Right lung (tissue), 2 donors: ENCODE measurements at regions not wholly inside any gene's neighbourhood (a gene's known extent, or its start where the extent isn't known, plus 50 kb on each side); places are given as distances from the start of the nearest gene placed in this dataset.

Source experiments
- DNase-seq, 2 donors: peaks; one replicate each; pipeline ENCODE4 v3.0.0-alpha.2; 2013

DNA sequence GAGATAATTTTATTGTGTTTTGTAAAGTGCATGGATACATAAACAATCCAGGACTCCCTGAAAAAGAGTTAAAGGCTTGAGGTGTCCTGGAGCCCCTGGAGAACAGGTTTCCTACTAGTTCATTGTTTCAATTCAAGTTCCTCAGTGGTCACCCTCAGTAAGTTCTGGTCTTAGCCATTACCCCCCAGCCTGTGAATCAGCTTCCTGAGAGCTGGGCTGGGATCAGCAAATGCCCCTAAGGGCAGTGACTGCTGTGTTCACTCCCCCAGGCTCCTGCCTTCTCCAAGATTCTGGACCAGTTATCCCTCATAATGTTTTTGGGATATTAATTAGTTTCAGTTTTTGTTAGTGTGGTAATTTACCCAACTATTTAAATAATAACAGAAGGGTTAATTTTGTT is 151.6 kb upstream of the PRSS58 start:
- no peak for DNase-seq

DNA sequence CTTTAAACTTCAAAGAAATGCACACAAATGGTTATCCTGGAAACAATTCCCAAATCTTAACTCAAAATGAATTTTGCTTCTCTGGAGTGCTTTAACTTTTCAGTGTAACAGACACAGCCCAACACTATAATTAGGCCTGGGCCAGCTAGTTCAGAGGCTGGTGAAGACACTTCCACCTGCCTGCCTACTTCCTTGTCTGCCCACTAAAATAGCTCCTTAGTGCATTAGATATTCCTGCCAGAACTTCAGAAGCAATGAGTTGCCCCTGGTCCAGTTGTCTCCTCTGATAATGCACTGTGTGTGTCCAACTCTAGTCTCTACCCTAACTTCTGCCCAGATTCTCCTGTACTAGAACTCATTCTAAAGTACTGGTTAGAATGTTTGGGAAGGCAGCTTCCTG is 150.9 kb upstream of the PRSS58 start:
- no peak for DNase-seq

DNA sequence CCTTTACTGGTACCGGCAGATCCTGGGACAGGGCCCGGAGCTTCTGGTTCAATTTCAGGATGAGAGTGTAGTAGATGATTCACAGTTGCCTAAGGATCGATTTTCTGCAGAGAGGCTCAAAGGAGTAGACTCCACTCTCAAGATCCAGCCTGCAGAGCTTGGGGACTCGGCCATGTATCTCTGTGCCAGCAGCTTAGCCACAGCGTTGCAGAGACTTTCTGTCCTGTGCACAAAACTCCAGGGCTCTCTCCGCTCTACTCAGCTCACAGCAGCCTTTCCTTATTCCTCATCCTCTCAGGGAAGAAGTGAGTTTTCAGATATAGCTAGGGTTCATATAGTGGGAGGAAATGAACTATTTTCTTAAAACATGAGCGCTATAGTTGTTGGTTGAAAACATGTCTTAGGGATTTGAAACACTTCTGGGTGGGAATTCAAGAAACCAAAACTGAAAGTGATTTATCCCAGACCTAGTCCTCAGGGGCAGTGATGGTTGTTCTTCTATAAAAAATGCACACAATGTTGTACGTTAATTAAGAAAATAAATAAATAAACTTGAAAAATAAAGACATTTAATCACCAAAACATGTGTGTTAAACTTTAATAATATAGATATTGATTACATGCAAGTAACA is 150.2 kb upstream of the PRSS58 start:
- DNase-seq, result no peak

DNA sequence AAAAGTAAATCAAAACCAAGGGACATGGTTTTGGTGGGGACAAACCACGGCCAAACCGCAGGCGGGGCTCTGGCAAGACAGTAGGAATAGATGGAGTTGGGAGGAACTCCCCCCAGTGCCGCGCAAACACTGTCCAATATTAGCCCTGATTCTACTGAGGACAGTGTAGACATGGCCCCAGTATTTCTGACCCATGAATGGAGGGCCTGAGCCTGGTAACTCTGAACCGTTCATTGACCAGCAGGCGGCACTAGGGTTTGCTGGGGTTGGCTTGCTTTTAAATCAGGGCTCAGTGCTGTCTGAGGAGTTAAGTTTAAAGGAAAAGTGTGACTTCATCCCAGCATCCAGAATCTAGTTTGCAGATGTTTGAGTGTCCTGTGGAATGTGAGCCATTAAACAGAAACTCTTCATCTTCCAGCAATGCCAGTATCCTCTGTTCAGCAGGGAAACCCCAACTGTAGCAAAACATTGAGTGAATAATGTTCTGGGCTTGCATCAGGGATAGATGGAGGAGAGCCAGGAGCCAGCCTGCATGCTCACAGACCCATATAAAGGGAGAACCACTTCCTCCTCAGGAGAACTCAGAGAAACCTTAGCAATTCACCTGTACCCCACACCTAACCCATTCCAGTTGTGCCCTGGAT is 147.4 kb upstream of the PRSS58 start:
- DNase-seq, result no peak

- no peak for DNase-seq
Observed at GRCh38 chr7:142401951-142402350, 144.1 kb upstream of the PRSS58 start.

GRCh38 chr7:142400042-142400533 is 142.2 kb upstream of the PRSS58 start:
- no peak for DNase-seq

- no peak for DNase-seq
Observed at GRCh38 chr7:142391191-142391992, 133.5 kb upstream of the PRSS58 start.

DNA sequence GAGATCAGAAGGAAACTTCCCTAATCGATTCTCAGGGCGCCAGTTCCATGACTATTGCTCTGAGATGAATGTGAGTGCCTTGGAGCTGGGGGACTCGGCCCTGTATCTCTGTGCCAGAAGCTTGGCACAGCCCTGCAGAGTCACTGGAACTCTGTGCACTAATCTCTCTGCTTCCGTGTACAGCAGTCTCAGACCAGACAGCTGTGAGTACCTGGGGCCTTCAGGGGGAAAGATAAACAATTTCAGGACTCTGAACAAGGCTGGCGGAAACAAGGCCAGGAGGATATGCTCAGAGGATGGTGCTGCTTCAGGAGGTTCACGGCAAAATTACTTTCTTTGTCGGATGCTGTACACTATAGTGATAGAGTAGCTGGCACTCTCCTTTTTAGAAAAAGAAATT is 131.7 kb upstream of the PRSS58 start:
- no peak for DNase-seq

DNA sequence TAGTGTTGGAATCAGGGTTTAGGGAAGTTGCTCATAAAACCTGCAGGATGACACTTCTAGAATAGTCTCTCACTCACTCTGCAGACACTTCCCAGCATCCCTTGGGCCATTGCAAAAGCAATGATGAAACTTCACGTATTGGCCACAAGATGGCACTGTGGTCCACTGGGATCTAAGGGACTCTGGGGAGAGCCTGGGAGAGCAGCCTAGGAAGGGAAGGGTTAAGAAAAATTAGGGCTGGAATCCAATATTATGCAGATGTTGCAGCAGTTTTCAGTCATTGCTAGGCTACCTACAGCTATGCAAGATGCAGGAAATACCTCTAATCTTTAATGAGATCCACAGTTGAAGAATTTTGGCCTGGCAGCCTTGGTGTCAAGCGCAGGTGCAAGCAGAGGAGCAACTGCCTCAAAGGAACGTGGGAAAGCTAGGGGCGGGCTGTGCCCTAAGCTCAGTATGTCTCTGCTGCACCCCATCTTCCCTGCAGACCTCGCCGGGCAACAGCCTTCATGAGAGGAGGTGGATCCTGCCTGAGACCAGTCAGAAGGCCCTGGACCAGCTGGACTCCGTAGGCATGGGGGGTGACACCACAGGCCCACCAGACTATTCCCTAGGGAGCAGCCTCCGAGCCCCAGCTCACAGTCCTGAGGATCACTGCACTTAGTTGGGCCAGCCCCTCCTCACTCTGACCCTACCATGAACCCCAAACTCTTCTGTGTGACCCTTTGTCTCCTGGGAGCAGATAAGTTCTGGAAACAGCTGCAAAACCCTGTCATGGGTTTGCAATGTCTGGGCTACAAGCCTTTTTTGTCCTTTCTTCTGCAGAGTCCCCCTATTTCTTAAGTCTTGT is 127.9 kb upstream of the PRSS58 start:
- DNase-seq, result no peak

DNA sequence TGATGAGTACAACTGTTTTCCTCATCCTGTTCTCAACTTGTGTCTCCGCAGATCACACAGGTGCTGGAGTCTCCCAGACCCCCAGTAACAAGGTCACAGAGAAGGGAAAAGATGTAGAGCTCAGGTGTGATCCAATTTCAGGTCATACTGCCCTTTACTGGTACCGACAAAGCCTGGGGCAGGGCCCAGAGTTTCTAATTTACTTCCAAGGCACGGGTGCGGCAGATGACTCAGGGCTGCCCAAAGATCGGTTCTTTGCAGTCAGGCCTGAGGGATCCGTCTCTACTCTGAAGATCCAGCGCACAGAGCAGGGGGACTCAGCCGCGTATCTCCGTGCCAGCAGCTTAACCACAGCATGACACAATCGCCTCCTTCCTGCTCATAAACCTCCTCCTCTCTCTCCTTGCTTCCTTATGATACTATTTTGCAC is 126.7 kb upstream of the PRSS58 start:
- DNase-seq, result no peak

GRCh38 chr7:142383841-142384492 is 126.1 kb upstream of the PRSS58 start:
- DNase-seq, result no peak

- DNase-seq, result no peak
Observed at GRCh38 chr7:142381727-142382390, 124.0 kb upstream of the PRSS58 start.

GRCh38 chr7:142380069-142380468 is 122.2 kb upstream of the PRSS58 start:
- no peak for DNase-seq

DNA sequence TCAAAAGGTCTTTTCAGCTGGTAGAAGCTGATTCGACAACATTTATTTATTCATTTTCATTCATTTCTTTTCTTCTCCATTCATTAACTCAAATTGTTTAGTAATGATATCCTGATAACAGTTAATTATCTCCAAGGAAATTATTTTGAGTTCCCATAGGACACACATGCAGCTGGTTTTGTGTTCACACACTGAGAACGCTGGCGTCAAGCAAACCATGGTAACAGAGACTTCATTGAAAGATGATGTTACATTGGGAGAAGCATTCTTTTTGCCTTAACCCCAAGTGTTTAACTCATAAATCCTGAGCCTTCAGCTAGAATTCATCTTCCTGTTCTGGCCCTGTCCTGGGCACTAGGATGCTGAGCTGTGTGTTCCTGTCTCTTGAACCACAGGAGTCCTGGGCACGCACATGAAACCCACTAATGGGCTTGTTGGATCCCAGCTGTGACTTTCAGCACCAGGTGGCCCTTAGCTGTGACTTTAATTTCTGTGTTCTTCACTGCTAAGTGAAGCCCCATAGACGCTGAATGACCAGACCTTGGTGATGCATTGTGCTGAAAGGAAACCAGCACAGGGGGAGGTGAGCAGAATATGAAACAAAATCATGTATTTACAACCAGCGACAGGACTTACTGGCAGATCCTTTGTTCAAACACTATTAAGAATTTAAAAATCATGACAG is 121.5 kb upstream of the PRSS58 start:
- no peak for DNase-seq

- no peak for DNase-seq
Observed at GRCh38 chr7:142377567-142377966, 119.7 kb upstream of the PRSS58 start.

DNA sequence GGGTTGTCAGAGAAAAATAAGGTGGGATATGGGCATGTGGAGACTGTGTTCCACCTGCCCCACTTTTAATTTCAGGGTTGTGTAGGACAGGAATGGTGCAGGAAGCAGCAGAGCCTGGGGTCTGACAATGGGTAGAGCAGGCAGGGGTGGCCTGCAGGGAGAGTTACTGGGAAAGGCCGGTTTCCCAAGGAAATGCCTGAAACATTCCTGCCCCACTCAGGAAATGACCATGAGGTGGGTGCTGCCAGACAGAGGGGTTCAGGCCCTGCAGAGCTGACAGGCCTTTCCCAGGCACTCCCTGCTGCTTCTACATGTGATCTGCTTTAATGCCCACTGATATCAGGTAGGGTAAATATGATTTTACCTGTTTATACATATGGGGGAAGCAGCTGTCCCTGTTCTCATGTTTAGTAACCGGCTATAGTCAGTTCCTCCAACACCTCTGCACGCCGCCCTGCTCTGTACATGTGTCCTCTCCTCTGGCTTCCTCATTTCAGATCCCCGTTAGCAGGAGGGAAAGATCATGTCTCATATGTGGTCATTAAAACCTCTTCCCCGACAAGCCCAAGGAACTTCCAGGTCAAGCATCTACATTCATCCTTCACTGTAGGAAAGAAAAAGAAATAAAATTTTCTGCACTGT is 118.6 kb upstream of the PRSS58 start:
- no peak for DNase-seq

DNA sequence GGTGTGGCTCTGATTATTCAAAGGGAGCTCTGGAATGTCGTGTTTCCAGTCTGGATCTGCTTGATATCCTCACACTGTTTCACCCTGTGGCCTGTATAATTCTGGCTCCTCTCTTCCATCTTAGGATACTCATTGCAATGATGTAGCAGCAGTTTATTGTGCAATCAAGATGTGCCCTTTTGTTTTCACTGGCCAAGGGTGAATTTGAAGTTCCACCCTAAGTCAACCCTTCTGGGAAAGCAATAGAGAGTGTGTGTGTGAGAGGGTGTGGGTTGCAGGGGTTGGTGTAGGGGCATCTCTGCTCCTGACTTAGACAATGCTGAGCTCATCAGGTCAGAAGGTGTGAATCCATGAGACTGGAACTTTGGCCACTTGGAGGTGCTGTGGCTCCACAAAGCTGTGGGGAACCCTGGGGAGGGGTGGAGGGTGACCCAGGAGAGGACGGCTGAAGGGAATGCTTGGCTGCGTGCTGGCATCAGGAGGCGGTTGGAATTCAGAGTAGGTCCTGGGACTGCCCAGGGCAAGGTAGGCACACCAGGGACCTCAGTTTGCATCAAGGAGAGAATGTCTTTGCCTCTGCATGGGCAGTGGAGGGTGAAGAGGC is 118.0 kb upstream of the PRSS58 start:
- DNase-seq, result no peak

DNA sequence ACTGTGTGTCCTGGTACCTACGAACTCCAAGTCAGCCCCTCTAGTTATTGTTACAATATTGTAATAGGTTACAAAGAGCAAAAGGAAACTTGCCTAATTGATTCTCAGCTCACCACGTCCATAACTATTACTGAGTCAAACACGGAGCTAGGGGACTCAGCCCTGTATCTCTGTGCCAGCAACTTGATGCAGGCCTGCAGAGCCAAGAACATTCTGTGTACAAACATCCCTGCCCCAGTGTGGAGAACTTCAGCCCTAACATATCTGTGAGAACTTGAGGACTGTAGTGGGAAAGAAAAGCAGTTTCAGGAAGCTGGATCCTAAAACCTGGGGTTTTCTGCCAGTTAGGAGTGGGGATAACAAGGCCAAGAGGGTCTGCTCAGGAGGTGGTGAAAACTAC is 114.9 kb upstream of the PRSS58 start:
- no peak for DNase-seq
